PC-9 (cell line): ENCODE measurements at regions not wholly inside any gene's neighbourhood (a gene's known extent, or its start where the extent isn't known, plus 50 kb on each side); places are given as distances from the start of the nearest gene placed in this dataset.
"Not testable (repeated sequence)": the region's sequence is repeated elsewhere in the genome, so short reads cannot be mapped to it uniquely, and the experiment has no call there.

Source experiments
- CTCF ChIP-seq: fragments of 200-600 bp; sonication (generic); conservative IDR thresholded peaks from 2 replicates; pipeline ENCODE4 v1.6.1; 2017; ENCODE audit warnings: mixed run types, antibody characterized with exemption, mild to moderate bottlenecking, moderate library complexity
- EZH2 ChIP-seq: fragments of 200-600 bp; sonication (generic); IDR thresholded peaks from 2 replicates; pipeline ENCODE4 v1.8.0; 2017; ENCODE audit warnings: antibody characterized with exemption, low read depth

GRCh38 chr3:16077681-16078080 is 96.8 kb upstream of the GALNT15 start:
- TF ChIP-seq CTCF, EZH2: not testable (repeated sequence)
